Suprapubic skin (tissue), 4 donors: ENCODE measurements at regions not wholly inside any gene's neighbourhood (a gene's known extent, or its start where the extent isn't known, plus 50 kb on each side); places are given as distances from the start of the nearest gene placed in this dataset.

Experiments used
- DNase-seq, 2 donors: peaks; one replicate each; pipeline ENCODE4 v3.0.0-alpha.2; 2019; ENCODE audit warnings: low spot score in 2 of 2
- H3K27ac ChIP-seq: fragments of 200-600 bp; sonication (generic); one replicate; pipeline ENCODE4 v1.5.1; 2019
- H3K27me3 ChIP-seq: fragments of 200-600 bp; sonication (generic); one replicate; pipeline ENCODE4 v1.5.1; 2019
- H3K36me3 ChIP-seq: fragments of 200-600 bp; sonication (generic); one replicate; pipeline ENCODE4 v1.5.1; 2019
- H3K4me1 ChIP-seq: fragments of 200-600 bp; sonication (generic); one replicate; pipeline ENCODE4 v1.5.1; 2019
- H3K4me3 ChIP-seq: fragments of 200-600 bp; sonication (generic); one replicate; pipeline ENCODE4 v1.5.1; 2019; ENCODE audit warnings: mild to moderate bottlenecking
- H3K9me3 ChIP-seq: fragments of 200-600 bp; sonication (generic); one replicate; pipeline ENCODE4 v1.5.1; 2019
- EP300 ChIP-seq: sonication (generic); formaldehyde crosslinking; IDR thresholded peaks from one replicate; pipeline ENCODE4 v1.6.1; 2017; ENCODE audit warnings: antibody characterized with exemption
- POLR2A ChIP-seq, 2 donors: fragments of 450-650 bp; IDR thresholded peaks; one replicate each; pipeline ENCODE4 v1.6.1; 2017; ENCODE audit warnings: antibody characterized with exemption in 2 of 2, mild to moderate bottlenecking in 2 of 2, moderate library complexity in 2 of 2
- POLR2AphosphoS5 ChIP-seq, 3 donors: sonication (generic); formaldehyde crosslinking; IDR thresholded peaks; one replicate each; pipeline ENCODE4 v1.6.1; 2017; ENCODE audit warnings: antibody characterized with exemption in 3 of 3
- WGBS: methylation state at CpG from one replicate; pipeline ENCODE4 v1.1.5; 2018; 5-methylcytosine and 5-hydroxymethylcytosine counted together
- TF ChIP-seq, protein P1 (sequence below), 2 donors: fragments of 200-600 bp in 1 of 2; fragments of 450-650 bp in 1 of 2; sonication (generic) in 1 of 2; IDR thresholded peaks; one replicate each; pipeline ENCODE4 v1.5.1; 2016 to 2019; ENCODE audit warnings: antibody characterized with exemption in 2 of 2, mild to moderate bottlenecking in 1 of 2, moderate library complexity in 1 of 2

DNA sequence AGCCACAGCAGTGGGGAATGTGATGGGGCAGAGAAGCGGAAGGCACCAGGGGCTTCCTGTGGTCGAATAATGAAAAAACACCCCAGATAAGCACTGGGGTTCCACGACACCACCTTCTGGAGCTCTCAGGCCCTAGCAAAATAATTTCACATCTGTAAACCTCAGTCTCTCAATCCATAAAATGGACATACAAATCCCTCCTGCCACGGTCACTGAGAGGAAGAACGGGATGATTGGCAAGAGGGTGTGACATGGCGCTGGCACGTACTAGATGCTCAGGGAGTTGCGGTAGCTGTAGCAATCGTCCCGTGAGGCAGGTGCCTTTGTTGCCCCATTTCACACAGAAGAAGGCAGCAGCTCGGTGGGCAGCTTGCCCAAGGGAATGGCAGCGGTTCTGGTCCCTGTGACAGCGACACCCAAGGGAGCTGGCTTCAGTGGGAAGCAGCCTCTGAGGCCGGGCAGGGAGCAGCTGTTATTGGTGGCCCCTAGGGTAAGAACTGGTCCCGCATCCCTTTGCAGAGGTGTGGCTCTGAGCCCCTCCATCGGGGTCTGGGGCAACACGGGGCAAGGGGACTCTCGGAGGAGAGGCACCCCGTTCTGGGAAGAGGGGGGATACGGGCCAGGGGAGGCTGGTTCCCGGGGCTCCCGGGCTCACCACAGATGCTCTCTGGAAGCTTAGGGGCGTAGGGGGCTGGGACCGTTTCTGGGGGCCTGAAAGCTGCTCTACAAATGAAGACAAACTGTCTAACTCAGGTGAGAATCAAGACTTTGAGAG lies 114.0 kb upstream of the ALDH1A3 start:
- Histone ChIP-seq H3K36me3 (no peaks in the 10 kb centered on the region), H3K4me1 (peaks cover 5% of the 10 kb centered on the region), H3K27ac (no peak overlapping the region), H3K4me3 (no peak overlapping the region), H3K9me3 (no peaks in the 10 kb centered on the region), H3K27me3 (peaks cover 3% of the 10 kb centered on the region)
- WGBS = 60% methylated on average over 23 of the region's 24 CpGs
- TF ChIP-seq EP300 = no peak
- no peak for TF ChIP-seq POLR2AphosphoS5 (IDR thresholded peaks at IDR 0.05)
- no peak for TF ChIP-seq POLR2A (IDR thresholded peaks at IDR 0.05)
- TF ChIP-seq, protein P1, sequence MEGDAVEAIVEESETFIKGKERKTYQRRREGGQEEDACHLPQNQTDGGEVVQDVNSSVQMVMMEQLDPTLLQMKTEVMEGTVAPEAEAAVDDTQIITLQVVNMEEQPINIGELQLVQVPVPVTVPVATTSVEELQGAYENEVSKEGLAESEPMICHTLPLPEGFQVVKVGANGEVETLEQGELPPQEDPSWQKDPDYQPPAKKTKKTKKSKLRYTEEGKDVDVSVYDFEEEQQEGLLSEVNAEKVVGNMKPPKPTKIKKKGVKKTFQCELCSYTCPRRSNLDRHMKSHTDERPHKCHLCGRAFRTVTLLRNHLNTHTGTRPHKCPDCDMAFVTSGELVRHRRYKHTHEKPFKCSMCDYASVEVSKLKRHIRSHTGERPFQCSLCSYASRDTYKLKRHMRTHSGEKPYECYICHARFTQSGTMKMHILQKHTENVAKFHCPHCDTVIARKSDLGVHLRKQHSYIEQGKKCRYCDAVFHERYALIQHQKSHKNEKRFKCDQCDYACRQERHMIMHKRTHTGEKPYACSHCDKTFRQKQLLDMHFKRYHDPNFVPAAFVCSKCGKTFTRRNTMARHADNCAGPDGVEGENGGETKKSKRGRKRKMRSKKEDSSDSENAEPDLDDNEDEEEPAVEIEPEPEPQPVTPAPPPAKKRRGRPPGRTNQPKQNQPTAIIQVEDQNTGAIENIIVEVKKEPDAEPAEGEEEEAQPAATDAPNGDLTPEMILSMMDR (IDR thresholded peaks at IDR 0.05) = no peak
- peak in 1 of 2 donors; percentile 74 for DNase-seq

- H3K4me3 ChIP-seq = no peak overlapping the region
- H3K9me3 ChIP-seq = no peaks in the 10 kb centered on the region
- TF ChIP-seq, protein P1 (IDR thresholded peaks at IDR 0.05) = no peak
- TF ChIP-seq POLR2AphosphoS5 (IDR thresholded peaks at IDR 0.05) (no peak), POLR2A (IDR thresholded peaks at IDR 0.05) (no peak), EP300 (no peak)
- peaks cover 5% of the 10 kb centered on the region for H3K4me1 ChIP-seq
- DNase-seq = peak in 1 of 2 donors; percentile 70
- no peaks in the 10 kb centered on the region for H3K36me3 ChIP-seq
- WGBS = 34% methylated on average over 13 of the region's 13 CpGs
- peaks cover 3% of the 10 kb centered on the region for H3K27me3 ChIP-seq
- H3K27ac ChIP-seq = no peak overlapping the region
Observed at GRCh38 chr15:100766243-100767000, 113.2 kb upstream of the ALDH1A3 start.

- H3K36me3 ChIP-seq = no peaks in the 10 kb centered on the region
- DNase-seq = peak in 1 of 2 donors; percentile 56
- 95% methylated on average over 13 of the region's 14 CpGs for WGBS
- H3K4me1 ChIP-seq = peaks cover 5% of the 10 kb centered on the region
- H3K9me3 ChIP-seq = no peaks in the 10 kb centered on the region
- TF ChIP-seq POLR2AphosphoS5 (IDR thresholded peaks at IDR 0.05) (no peak), POLR2A (IDR thresholded peaks at IDR 0.05) (no peak), EP300 (no peak)
- TF ChIP-seq, protein P1 (IDR thresholded peaks at IDR 0.05) = no peak
- no peak overlapping the region for H3K4me3 ChIP-seq
- H3K27ac ChIP-seq = no peak overlapping the region
- H3K27me3 ChIP-seq = peaks cover 3% of the 10 kb centered on the region
Observed at GRCh38 chr15:100767001-100767825, 112.4 kb upstream of the ALDH1A3 start.

GRCh38 chr15:100768501-100768931 lies 111.1 kb upstream of the ALDH1A3 start:
- WGBS = 93% methylated on average over 8 of the region's 9 CpGs
- TF ChIP-seq EP300 (no peak), POLR2A (IDR thresholded peaks at IDR 0.05) (no peak), POLR2AphosphoS5 (IDR thresholded peaks at IDR 0.05) (no peak)
- TF ChIP-seq, protein P1 (IDR thresholded peaks at IDR 0.05) = no peak
- H3K4me3 ChIP-seq = no peak overlapping the region
- H3K27ac ChIP-seq = no peak overlapping the region
- no peaks in the 10 kb centered on the region for H3K9me3 ChIP-seq
- peak in 1 of 2 donors; percentile 72 for DNase-seq
- H3K27me3 ChIP-seq = peaks cover 3% of the 10 kb centered on the region
- peaks cover 5% of the 10 kb centered on the region for H3K4me1 ChIP-seq
- H3K36me3 ChIP-seq = no peaks in the 10 kb centered on the region
